ENCODE measurements at regions not wholly inside any gene's neighbourhood (a gene's known extent, or its start where the extent isn't known, plus 50 kb on each side); places are given as distances from the start of the nearest gene placed in this dataset.

GRCh38 chr4:144901141-144901540 lies 196.9 kb downstream of the ANAPC10 start:
- no peak for TF ChIP-seq SP1 (IDR thresholded peaks at IDR 0.05; ENCODE audit: low read depth, low read length)
- no peak for TF ChIP-seq FOSL1 (IDR thresholded peaks at IDR 0.05; ENCODE audit: insufficient read depth, low read depth, low read length)
- no peak for TF ChIP-seq POLR2AphosphoS5 (IDR thresholded peaks at IDR 0.05; ENCODE audit: low read depth, low read length)
